Suprapubic skin (tissue), 4 donors: ENCODE measurements at regions not wholly inside any gene's neighbourhood (a gene's known extent, or its start where the extent isn't known, plus 50 kb on each side); places are given as distances from the start of the nearest gene placed in this dataset.

Source experiments
- EP300 ChIP-seq: sonication (generic); formaldehyde crosslinking; IDR thresholded peaks from one replicate; pipeline ENCODE4 v1.6.1; 2017; ENCODE audit warnings: antibody characterized with exemption
- POLR2A ChIP-seq, 2 donors: fragments of 450-650 bp; IDR thresholded peaks; one replicate each; pipeline ENCODE4 v1.6.1; 2017; ENCODE audit warnings: antibody characterized with exemption in 2 of 2, mild to moderate bottlenecking in 2 of 2, moderate library complexity in 2 of 2
- POLR2AphosphoS5 ChIP-seq, 3 donors: sonication (generic); formaldehyde crosslinking; IDR thresholded peaks; one replicate each; pipeline ENCODE4 v1.6.1; 2017; ENCODE audit warnings: antibody characterized with exemption in 3 of 3
- TF ChIP-seq, protein P1 (sequence below), 2 donors: fragments of 200-600 bp in 1 of 2; fragments of 450-650 bp in 1 of 2; sonication (generic) in 1 of 2; IDR thresholded peaks; one replicate each; pipeline ENCODE4 v1.5.1; 2016 to 2019; ENCODE audit warnings: antibody characterized with exemption in 2 of 2, mild to moderate bottlenecking in 1 of 2, moderate library complexity in 1 of 2

DNA sequence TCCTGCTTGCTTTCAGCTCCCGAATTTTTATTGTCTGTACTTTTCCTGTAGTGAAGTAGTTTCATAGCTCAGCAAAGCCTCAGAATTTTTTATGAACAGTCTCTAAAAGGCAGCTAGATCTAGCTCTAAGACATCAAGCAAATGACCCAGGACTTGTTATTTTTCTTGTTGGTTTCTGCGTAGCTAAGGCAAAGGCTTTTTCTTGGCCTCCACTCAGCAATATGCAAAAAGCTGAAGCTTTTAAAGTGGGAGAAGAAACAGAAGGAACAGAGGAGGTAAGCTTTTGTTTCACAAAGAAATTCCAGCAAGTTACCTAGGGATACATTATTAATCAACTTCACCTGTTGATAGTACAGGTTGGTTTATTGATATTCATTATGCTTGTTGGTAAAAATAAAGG lies 235.9 kb downstream of the PCDH20 start:
- TF ChIP-seq EP300 (no peak), POLR2A (IDR thresholded peaks at IDR 0.05) (no peak), POLR2AphosphoS5 (IDR thresholded peaks at IDR 0.05) (no peak)
- TF ChIP-seq, protein P1, sequence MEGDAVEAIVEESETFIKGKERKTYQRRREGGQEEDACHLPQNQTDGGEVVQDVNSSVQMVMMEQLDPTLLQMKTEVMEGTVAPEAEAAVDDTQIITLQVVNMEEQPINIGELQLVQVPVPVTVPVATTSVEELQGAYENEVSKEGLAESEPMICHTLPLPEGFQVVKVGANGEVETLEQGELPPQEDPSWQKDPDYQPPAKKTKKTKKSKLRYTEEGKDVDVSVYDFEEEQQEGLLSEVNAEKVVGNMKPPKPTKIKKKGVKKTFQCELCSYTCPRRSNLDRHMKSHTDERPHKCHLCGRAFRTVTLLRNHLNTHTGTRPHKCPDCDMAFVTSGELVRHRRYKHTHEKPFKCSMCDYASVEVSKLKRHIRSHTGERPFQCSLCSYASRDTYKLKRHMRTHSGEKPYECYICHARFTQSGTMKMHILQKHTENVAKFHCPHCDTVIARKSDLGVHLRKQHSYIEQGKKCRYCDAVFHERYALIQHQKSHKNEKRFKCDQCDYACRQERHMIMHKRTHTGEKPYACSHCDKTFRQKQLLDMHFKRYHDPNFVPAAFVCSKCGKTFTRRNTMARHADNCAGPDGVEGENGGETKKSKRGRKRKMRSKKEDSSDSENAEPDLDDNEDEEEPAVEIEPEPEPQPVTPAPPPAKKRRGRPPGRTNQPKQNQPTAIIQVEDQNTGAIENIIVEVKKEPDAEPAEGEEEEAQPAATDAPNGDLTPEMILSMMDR (IDR thresholded peaks at IDR 0.05) = no peak
